ENCODE measurements at regions not wholly inside any gene's neighbourhood (a gene's known extent, or its start where the extent isn't known, plus 50 kb on each side); places are given as distances from the start of the nearest gene placed in this dataset.

- TF ChIP-seq CTCF (IDR thresholded peaks at IDR 0.05) = no peak
- Mint-ChIP-seq H3K27ac (no peak overlapping the region), H3K4me1 (no peaks in the 10 kb centered on the region), H3K9me3 (peaks cover 0 to 2% of the 10 kb centered on the region in 2 donors), H3K4me3 (no peak overlapping the region), H3K36me3 (no peaks in the 10 kb centered on the region), H3K27me3 (ENCODE audit: low read depth in 2 of 2) (peaks cover 4 to 12% of the 10 kb centered on the region in 2 donors)
- 92% methylated on average over 7 of the region's 7 CpGs for WGBS (ENCODE audit: insufficient coverage)
- Histone ChIP-seq H3K4me3 (ENCODE audit: low read length) (no peak overlapping the region), H3K9me3 (ENCODE audit: control insufficient read depth, insufficient read depth, low read length) (no peaks in the 10 kb centered on the region), H3K36me3 (ENCODE audit: control insufficient read depth, insufficient read depth, low read length) (no peaks in the 10 kb centered on the region), H3K4me1 (ENCODE audit: control insufficient read depth, insufficient read depth, low read length) (no peaks in the 10 kb centered on the region), H3K27me3 (ENCODE audit: control insufficient read depth, insufficient read depth, low read length) (no peaks in the 10 kb centered on the region), H3K27ac (ENCODE audit: low read length) (no peak overlapping the region)
- ATAC-seq (no peak), DNase-seq (no peak)
- intact Hi-C loops (cut with micrococcal nuclease) = no loop called here
Observed at GRCh38 chr2:206876216-206876860, 63.0 kb upstream of the CPO start.

- Mint-ChIP-seq H3K27me3 (ENCODE audit: low read depth in 2 of 2) (peaks cover 2 to 6% of the 10 kb centered on the region in 2 donors), H3K4me1 (no peaks in the 10 kb centered on the region), H3K27ac (no peak overlapping the region), H3K9me3 (no peaks in the 10 kb centered on the region), H3K4me3 (no peak overlapping the region), H3K36me3 (no peaks in the 10 kb centered on the region)
- no peaks in the 10 kb centered on the region for H3K36me3 ChIP-seq (ENCODE audit: control insufficient read depth, insufficient read depth, low read length)
- no peaks in the 10 kb centered on the region for H3K9me3 ChIP-seq (ENCODE audit: control insufficient read depth, insufficient read depth, low read length)
- no peak overlapping the region for H3K4me3 ChIP-seq (ENCODE audit: low read length)
- H3K4me1 ChIP-seq (ENCODE audit: control insufficient read depth, insufficient read depth, low read length) = no peaks in the 10 kb centered on the region
- ATAC-seq (no peak), DNase-seq (no peak)
- intact Hi-C loops (cut with micrococcal nuclease) = no loop called here
- H3K27ac ChIP-seq (ENCODE audit: low read length) = no peak overlapping the region
- no peaks in the 10 kb centered on the region for H3K27me3 ChIP-seq (ENCODE audit: control insufficient read depth, insufficient read depth, low read length)
- no peak for TF ChIP-seq CTCF (IDR thresholded peaks at IDR 0.05)
- 91% methylated on average over 11 of the region's 11 CpGs for WGBS (ENCODE audit: insufficient coverage)
Observed at GRCh38 chr2:206881708-206882410, 57.5 kb upstream of the CPO start.

- Mint-ChIP-seq H3K4me3 (no peak overlapping the region), H3K27me3 (ENCODE audit: low read depth in 2 of 2) (peaks cover 0 to 7% of the 10 kb centered on the region in 2 donors), H3K4me1 (no peaks in the 10 kb centered on the region), H3K27ac (no peak overlapping the region), H3K36me3 (no peaks in the 10 kb centered on the region), H3K9me3 (no peaks in the 10 kb centered on the region)
- Histone ChIP-seq H3K4me3 (ENCODE audit: low read length) (no peak overlapping the region), H3K27ac (ENCODE audit: low read length) (no peak overlapping the region), H3K27me3 (ENCODE audit: control insufficient read depth, insufficient read depth, low read length) (no peaks in the 10 kb centered on the region), H3K36me3 (ENCODE audit: control insufficient read depth, insufficient read depth, low read length) (no peaks in the 10 kb centered on the region), H3K9me3 (ENCODE audit: control insufficient read depth, insufficient read depth, low read length) (no peaks in the 10 kb centered on the region), H3K4me1 (ENCODE audit: control insufficient read depth, insufficient read depth, low read length) (no peaks in the 10 kb centered on the region)
- intact Hi-C loops (cut with micrococcal nuclease) = no loop called here
- DNase-seq (no peak), ATAC-seq (no peak)
- TF ChIP-seq CTCF (IDR thresholded peaks at IDR 0.05) = no peak
- 78% methylated on average over 4 of the region's 4 CpGs for WGBS (ENCODE audit: insufficient coverage)
Observed at GRCh38 chr2:206886696-206887095, 52.6 kb upstream of the CPO start.

All from natural killer cell (primary cell).